CD4-positive, alpha-beta T cell (primary cell): ENCODE measurements at regions not wholly inside any gene's neighbourhood (a gene's known extent, or its start where the extent isn't known, plus 50 kb on each side); places are given as distances from the start of the nearest gene placed in this dataset.

Source experiments
- ATAC-seq: fragments of 200-7000 bp; cut with Tn5 transposase; one replicate; pipeline ENCODE4 v1.10.0; 2022; ENCODE audit warnings: mild to moderate bottlenecking; ENCODE audit not compliant: poor library complexity
- CTCF ChIA-PET: fragments of 350-600 bp; sonication (Branson Sonifier 250); formaldehyde crosslinking; loops from one replicate; lab custom pipeline; 2021; ENCODE audit warnings: antibody characterized with exemption, inconsistent platforms; lab: Charles Lee
- POLR2A ChIA-PET: fragments of 350-600 bp; sonication (Branson Sonifier 250); formaldehyde crosslinking; loops from one replicate; lab custom pipeline; 2021; ENCODE audit warnings: antibody characterized with exemption, inconsistent platforms; lab: Charles Lee
- DNase-seq, 14 experiments: peaks; one replicate each; pipeline ENCODE4 v3.0.0-alpha.2; 2013 to 2020; ENCODE audit warnings: mixed read lengths in 2 of 14
- H3K27ac ChIP-seq, 2 donors: one replicate each; pipeline versions ENCODE4 v1.5.1 to v1.7.0; 2013; ENCODE audit warnings: low read length in 2 of 2, low read depth in 1 of 2, mild to moderate bottlenecking in 1 of 2
- H3K27me3 ChIP-seq, 2 experiments: 1 replicate in 1 of 2; 2 replicates in 1 of 2; pipeline versions ENCODE4 v1.6.1 to v1.7.0; 2013; ENCODE audit warnings: low read length in 2 of 2, control low read depth in 1 of 2, mild to moderate bottlenecking in 1 of 2, moderate library complexity in 1 of 2; ENCODE audit not compliant: insufficient read depth in 2 of 2, control insufficient read depth in 1 of 2
- H3K36me3 ChIP-seq: one replicate; pipeline ENCODE4 v1.6.1; 2013; ENCODE audit warnings: low read length, control low read depth; ENCODE audit not compliant: insufficient read depth
- H3K4me1 ChIP-seq: one replicate; pipeline ENCODE4 v1.6.1; 2013; ENCODE audit warnings: low read length, control low read depth; ENCODE audit not compliant: insufficient read depth
- H3K4me3 ChIP-seq: one replicate; pipeline ENCODE4 v1.5.1; 2013; ENCODE audit warnings: mild to moderate bottlenecking, low read length, moderate library complexity
- H3K9me3 ChIP-seq, 2 experiments: 1 replicate in 1 of 2; 2 replicates in 1 of 2; pipeline versions ENCODE4 v1.6.1 to v1.7.0; 2013; ENCODE audit warnings: low read length in 2 of 2, mild to moderate bottlenecking in 2 of 2, control low read depth in 1 of 2, moderate library complexity in 1 of 2; ENCODE audit not compliant: control insufficient read depth in 1 of 2, insufficient read depth in 1 of 2
- H3K27ac Mint-ChIP-seq: one replicate; pipeline ENCODE4 v1.8.0; 2020; ENCODE audit warnings: mixed read lengths
- H3K27me3 Mint-ChIP-seq: one replicate; pipeline ENCODE4 v1.8.0; 2021; ENCODE audit warnings: mixed read lengths
- H3K36me3 Mint-ChIP-seq: one replicate; pipeline ENCODE4 v1.8.0; 2021; ENCODE audit warnings: low read depth, mixed read lengths
- H3K4me1 Mint-ChIP-seq: one replicate; pipeline ENCODE4 v1.8.0; 2021; ENCODE audit warnings: low read depth, mixed read lengths
- H3K4me3 Mint-ChIP-seq: one replicate; pipeline ENCODE4 v1.8.0; 2020; ENCODE audit warnings: mild to moderate bottlenecking, mixed read lengths
- H3K9me3 Mint-ChIP-seq: one replicate; pipeline ENCODE4 v1.8.0; 2020; ENCODE audit warnings: mixed read lengths
- intact Hi-C, 2 experiments: fragments of 100-400 bp; cut with DNase I in 1 of 2; cut with micrococcal nuclease in 1 of 2; formaldehyde crosslinking; loops; one replicate each; pipeline versions ENCODE4 v1.15.1 to v1.9.0; 2023 to 2025; cut with DNase I, micrococcal nuclease
- TF ChIP-seq, protein P1 (sequence below): fragments of 200-600 bp; IDR thresholded peaks from one replicate; pipeline ENCODE4 v1.8.0; 2022; ENCODE audit warnings: antibody characterized with exemption, mild to moderate bottlenecking

DNA sequence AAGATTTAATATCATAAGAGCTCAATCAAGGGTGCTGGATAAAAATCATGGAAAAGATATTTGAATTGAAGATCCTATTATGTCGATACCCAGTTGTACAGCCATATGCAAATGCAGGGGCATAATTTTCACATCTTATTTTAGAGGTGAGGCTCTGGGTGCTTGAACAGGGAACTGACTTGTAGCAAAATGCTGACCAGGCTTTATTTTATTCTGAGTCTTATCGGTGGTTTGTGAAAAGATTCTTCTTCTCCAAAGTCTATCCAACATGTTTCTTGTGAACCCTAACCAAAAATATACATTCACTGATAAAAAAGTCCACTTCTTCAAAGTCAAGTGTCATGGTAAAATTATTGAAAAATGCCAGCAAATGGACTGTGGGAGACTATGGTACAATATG, 475.5 kb upstream of the NEGR1 start:
- CTCF ChIA-PET: no interaction called here

DNA sequence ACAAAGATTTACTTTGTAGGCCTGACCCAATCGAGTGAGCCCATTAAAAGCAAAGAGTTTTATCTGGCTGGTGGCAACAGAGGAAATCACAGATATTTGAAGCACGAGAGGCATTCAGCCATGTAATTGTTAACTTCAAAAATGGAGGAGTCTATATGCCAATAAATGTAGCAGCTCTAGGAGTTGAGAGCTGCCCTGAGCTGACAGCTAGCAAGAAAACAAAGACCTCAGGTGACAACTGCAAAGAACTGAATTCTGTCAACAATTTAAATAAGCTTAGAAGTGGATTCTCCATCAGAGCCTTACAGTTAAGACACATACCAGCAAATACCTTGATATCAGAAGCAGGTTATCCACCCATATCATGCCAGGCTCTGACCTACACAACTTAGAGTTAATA, 463.1 kb upstream of the NEGR1 start:
- Mint-ChIP-seq H3K9me3 (peaks cover 6% of the 10 kb centered on the region), H3K27me3 (no peaks in the 10 kb centered on the region), H3K4me3 (no peak overlapping the region), H3K4me1 (no peaks in the 10 kb centered on the region), H3K36me3 (no peaks in the 10 kb centered on the region), H3K27ac (no peak overlapping the region)
- ATAC-seq (no peak), DNase-seq (no peak)
- intact Hi-C loops: no loop called here
- H3K36me3 ChIP-seq: no peaks in the 10 kb centered on the region
- H3K27ac ChIP-seq: no peak overlapping the region
- no peaks in the 10 kb centered on the region for H3K4me1 ChIP-seq
- H3K4me3 ChIP-seq: no peak overlapping the region
- ChIA-PET POLR2A (no interaction called here), CTCF (no interaction called here)
- TF ChIP-seq, protein P1, sequence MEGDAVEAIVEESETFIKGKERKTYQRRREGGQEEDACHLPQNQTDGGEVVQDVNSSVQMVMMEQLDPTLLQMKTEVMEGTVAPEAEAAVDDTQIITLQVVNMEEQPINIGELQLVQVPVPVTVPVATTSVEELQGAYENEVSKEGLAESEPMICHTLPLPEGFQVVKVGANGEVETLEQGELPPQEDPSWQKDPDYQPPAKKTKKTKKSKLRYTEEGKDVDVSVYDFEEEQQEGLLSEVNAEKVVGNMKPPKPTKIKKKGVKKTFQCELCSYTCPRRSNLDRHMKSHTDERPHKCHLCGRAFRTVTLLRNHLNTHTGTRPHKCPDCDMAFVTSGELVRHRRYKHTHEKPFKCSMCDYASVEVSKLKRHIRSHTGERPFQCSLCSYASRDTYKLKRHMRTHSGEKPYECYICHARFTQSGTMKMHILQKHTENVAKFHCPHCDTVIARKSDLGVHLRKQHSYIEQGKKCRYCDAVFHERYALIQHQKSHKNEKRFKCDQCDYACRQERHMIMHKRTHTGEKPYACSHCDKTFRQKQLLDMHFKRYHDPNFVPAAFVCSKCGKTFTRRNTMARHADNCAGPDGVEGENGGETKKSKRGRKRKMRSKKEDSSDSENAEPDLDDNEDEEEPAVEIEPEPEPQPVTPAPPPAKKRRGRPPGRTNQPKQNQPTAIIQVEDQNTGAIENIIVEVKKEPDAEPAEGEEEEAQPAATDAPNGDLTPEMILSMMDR: no peak
- H3K27me3 ChIP-seq: no peaks in the 10 kb centered on the region
- peaks cover 0 to 4% of the 10 kb centered on the region in 2 experiments for H3K9me3 ChIP-seq

More for the DNA sequence above, 475.5 kb upstream of the NEGR1 start:
- TF ChIP-seq, protein P1: no peak
- no peaks in the 10 kb centered on the region for H3K36me3 Mint-ChIP-seq
- Histone ChIP-seq H3K36me3 (no peaks in the 10 kb centered on the region), H3K27ac (no peak overlapping the region), H3K4me3 (no peak overlapping the region), H3K4me1 (no peaks in the 10 kb centered on the region), H3K9me3 (peaks cover 0 to 4% of the 10 kb centered on the region in 2 experiments), H3K27me3 (no peaks in the 10 kb centered on the region)
- DNase-seq (no peak), ATAC-seq (no peak)
- no peaks in the 10 kb centered on the region for H3K27me3 Mint-ChIP-seq
- no peak overlapping the region for H3K4me3 Mint-ChIP-seq
- POLR2A ChIA-PET: no interaction called here
- intact Hi-C loops: no loop called here
- H3K4me1 Mint-ChIP-seq: no peaks in the 10 kb centered on the region
- peaks cover 2% of the 10 kb centered on the region for H3K9me3 Mint-ChIP-seq
- no peak overlapping the region for H3K27ac Mint-ChIP-seq

DNA sequence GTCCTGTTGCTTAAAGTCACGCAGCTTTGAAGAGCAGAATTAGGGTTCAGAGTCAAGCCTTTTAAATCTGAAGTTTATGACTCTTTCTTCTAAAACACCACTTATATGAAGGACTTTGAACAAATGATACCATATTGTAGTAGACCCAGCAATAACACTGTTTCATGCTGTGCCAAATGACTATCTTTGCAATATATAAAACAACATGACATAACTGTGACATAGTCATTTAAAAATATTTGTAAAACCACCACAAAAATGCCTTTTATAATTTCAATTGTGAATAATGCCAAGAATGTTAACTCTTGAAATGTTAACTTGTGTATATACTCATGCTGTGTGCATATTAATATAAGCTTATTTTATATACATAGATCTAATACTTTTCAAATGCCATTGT, 452.1 kb upstream of the NEGR1 start:
- Histone ChIP-seq H3K36me3 (no peaks in the 10 kb centered on the region), H3K4me3 (no peak overlapping the region), H3K9me3 (peaks cover 0 to 6% of the 10 kb centered on the region in 2 experiments), H3K27ac (no peak overlapping the region), H3K4me1 (no peaks in the 10 kb centered on the region), H3K27me3 (no peaks in the 10 kb centered on the region)
- no peaks in the 10 kb centered on the region for H3K36me3 Mint-ChIP-seq
- peaks cover 7% of the 10 kb centered on the region for H3K9me3 Mint-ChIP-seq
- ChIA-PET CTCF (no interaction called here), POLR2A (no interaction called here)
- H3K27ac Mint-ChIP-seq: no peak overlapping the region
- intact Hi-C loops: no loop called here
- no peaks in the 10 kb centered on the region for H3K4me1 Mint-ChIP-seq
- no peaks in the 10 kb centered on the region for H3K27me3 Mint-ChIP-seq
- no peak overlapping the region for H3K4me3 Mint-ChIP-seq
- TF ChIP-seq, protein P1: no peak
- ATAC-seq (no peak), DNase-seq (no peak)
